GM23338 (cell line): ENCODE measurements at regions not wholly inside any gene's neighbourhood (a gene's known extent, or its start where the extent isn't known, plus 50 kb on each side); places are given as distances from the start of the nearest gene placed in this dataset.

Experiments used
- ATAC-seq: fragments of 200-7000 bp; cut with Tn5 transposase; 3 replicates; pipeline ENCODE4 v1.9.1; 2020
- DNase-seq: peaks from one replicate; pipeline ENCODE4 v3.0.0-alpha.2; 2015; ENCODE audit warnings: low spot score
- H2AFZ ChIP-seq: fragments of 200-600 bp; sonication (generic); 2 replicates; pipeline ENCODE4 v1.8.0; 2016; ENCODE audit warnings: antibody characterized with exemption, mild to moderate bottlenecking, moderate library complexity
- H3F3A ChIP-seq: fragments of 200-600 bp; sonication (generic); replicated peaks from 2 replicates; pipeline ENCODE4 v1.8.0; 2017; ENCODE audit warnings: antibody characterized with exemption, mixed run types, low read depth
- H3K27ac ChIP-seq: fragments of 200-600 bp; sonication (generic); 2 replicates; pipeline ENCODE4 v1.6.1; 2016; ENCODE audit warnings: low read depth
- H3K27me3 ChIP-seq: fragments of 200-600 bp; sonication (generic); 2 replicates; pipeline ENCODE4 v1.8.0; 2016; ENCODE audit warnings: mild to moderate bottlenecking, mixed run types, moderate library complexity; ENCODE audit not compliant: insufficient read depth
- H3K36me3 ChIP-seq: fragments of 200-600 bp; sonication (generic); 2 replicates; pipeline ENCODE4 v1.8.0; 2016; ENCODE audit warnings: mild to moderate bottlenecking; ENCODE audit not compliant: insufficient read depth
- H3K4me1 ChIP-seq: fragments of 200-600 bp; sonication (generic); 2 replicates; pipeline ENCODE4 v1.8.0; 2016; ENCODE audit warnings: mild to moderate bottlenecking, moderate library complexity; ENCODE audit not compliant: insufficient read depth
- H3K4me2 ChIP-seq: fragments of 200-600 bp; sonication (generic); 2 replicates; pipeline ENCODE4 v1.7.1; 2017; ENCODE audit warnings: mixed run types
- H3K4me3 ChIP-seq: fragments of 200-600 bp; sonication (generic); 2 replicates; pipeline ENCODE4 v1.6.1; 2016; ENCODE audit warnings: mixed run types
- H3K79me2 ChIP-seq: fragments of 200-600 bp; sonication (generic); replicated peaks from 2 replicates; pipeline ENCODE4 v1.8.0; 2017; ENCODE audit warnings: mild to moderate bottlenecking; ENCODE audit not compliant: insufficient read depth
- H3K9me2 ChIP-seq: fragments of 200-600 bp; sonication (generic); 2 replicates; pipeline ENCODE4 v1.8.0; 2017; ENCODE audit not compliant: insufficient read depth
- H4K20me1 ChIP-seq: fragments of 200-600 bp; sonication (generic); replicated peaks from 2 replicates; pipeline ENCODE4 v1.8.0; 2017; ENCODE audit warnings: mild to moderate bottlenecking; ENCODE audit not compliant: insufficient read depth
- H3K27ac Mint-ChIP-seq: 2 replicates; pipeline ENCODE4 v1.8.0; 2020; ENCODE audit warnings: inconsistent platforms, mild to moderate bottlenecking, moderate library complexity, mixed read lengths
- H3K27me3 Mint-ChIP-seq: 3 replicates; pipeline ENCODE4 v1.8.0; 2022; ENCODE audit warnings: low read depth, mild to moderate bottlenecking, moderate library complexity, mixed read lengths, inconsistent platforms; ENCODE audit not compliant: insufficient read depth, poor library complexity
- H3K36me3 Mint-ChIP-seq: 3 replicates; pipeline ENCODE4 v1.8.0; 2021; ENCODE audit warnings: low read depth, mild to moderate bottlenecking, inconsistent platforms, moderate library complexity, mixed read lengths
- H3K4me1 Mint-ChIP-seq: 3 replicates; pipeline ENCODE4 v1.8.0; 2020; ENCODE audit warnings: mild to moderate bottlenecking, inconsistent platforms, mixed read lengths
- H3K4me3 Mint-ChIP-seq: 3 replicates; pipeline ENCODE4 v1.8.0; 2021; ENCODE audit warnings: moderate library complexity, mild to moderate bottlenecking, inconsistent platforms, mixed read lengths
- H3K9me3 Mint-ChIP-seq: 3 replicates; pipeline ENCODE4 v1.8.0; 2020; ENCODE audit warnings: moderate library complexity, mild to moderate bottlenecking, inconsistent platforms, mixed read lengths
- CREB1 ChIP-seq: fragments of 250-450 bp; sonication (Bioruptor Pico); IDR thresholded peaks from 2 replicates; pipeline ENCODE4 v1.5.0; 2020; ENCODE audit warnings: low read depth, mild to moderate bottlenecking, moderate library complexity
- EZH2 ChIP-seq: fragments of 200-600 bp; sonication (generic); IDR thresholded peaks from one replicate; pipeline ENCODE4 v1.8.0; 2017; ENCODE audit warnings: antibody characterized with exemption, mild to moderate bottlenecking, low read depth; ENCODE audit not compliant: unreplicated experiment
- EZH2phosphoT487 ChIP-seq: fragments of 200-600 bp; sonication (generic); IDR thresholded peaks from one replicate; pipeline ENCODE4 v1.8.1; 2018; ENCODE audit warnings: antibody characterized with exemption; ENCODE audit not compliant: unreplicated experiment
- JUNB ChIP-seq: IDR thresholded peaks from one replicate; pipeline ENCODE4 v1.6.1; 2016; ENCODE audit warnings: antibody characterized with exemption; ENCODE audit not compliant: unreplicated experiment
- REST ChIP-seq: IDR thresholded peaks from one replicate; pipeline ENCODE4 v1.6.1; 2018; ENCODE audit warnings: antibody characterized with exemption; ENCODE audit not compliant: unreplicated experiment
- ZNF114 ChIP-seq: fragments of 250-450 bp; sonication (Bioruptor Pico); IDR thresholded peaks from 2 replicates; pipeline ENCODE4 v1.5.0; 2020; ENCODE audit warnings: mild to moderate bottlenecking, moderate library complexity
- ZNF331 ChIP-seq: fragments of 250-450 bp; sonication (Bioruptor Pico); IDR thresholded peaks from 2 replicates; pipeline ENCODE4 v1.5.0; 2020; ENCODE audit warnings: low read depth, mild to moderate bottlenecking, moderate library complexity
- ZNF462 ChIP-seq: fragments of 250-450 bp; sonication (Bioruptor Pico); IDR thresholded peaks from 2 replicates; pipeline ENCODE4 v1.5.0; 2020; ENCODE audit warnings: mild to moderate bottlenecking, moderate library complexity
- TF ChIP-seq, protein P1 (sequence below): IDR thresholded peaks from 2 replicates; pipeline ENCODE4 v1.6.1; 2016; ENCODE audit warnings: antibody characterized with exemption

DNA sequence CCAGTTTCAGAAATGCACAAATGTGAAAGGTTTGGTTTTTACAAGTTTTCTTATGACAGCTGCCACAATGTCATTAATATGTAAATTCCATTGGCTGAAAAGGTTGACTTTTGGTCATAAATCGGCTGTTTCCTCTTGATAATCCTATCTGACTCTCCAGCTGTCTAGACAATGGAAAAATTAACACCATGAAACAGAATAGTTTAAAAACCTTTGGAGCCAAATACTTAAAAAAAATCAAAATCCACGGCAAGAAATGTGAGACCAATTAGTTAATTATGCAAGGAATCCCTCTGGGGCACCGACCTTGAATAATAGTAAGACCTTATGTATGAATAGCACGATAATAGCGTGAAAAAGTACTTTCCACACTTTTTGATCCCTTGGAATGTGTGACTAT, 138.0 kb downstream of the ZNF664 start (continued):
- no peak for TF ChIP-seq REST
- no peak for TF ChIP-seq ZNF114 (CRISPR knock-in tag)
- TF ChIP-seq ZNF331 (CRISPR knock-in tag) = no peak

GRCh38 chr12:124114316-124114715, 141.3 kb downstream of the ZNF664 start:
- Histone ChIP-seq H3K27me3 (no peaks in the 10 kb centered on the region), H3K79me2 (no peaks in the 10 kb centered on the region), H3K9me2 (no peaks in the 10 kb centered on the region), H3K36me3 (no peaks in the 10 kb centered on the region), H2AFZ (no peak overlapping the region), H3K4me1 (peaks cover 31% of the 10 kb centered on the region), H3K4me3 (no peak overlapping the region), H3K27ac (no peak overlapping the region), H3K4me2 (no peak overlapping the region), H4K20me1 (no peaks in the 10 kb centered on the region), H3F3A (0 out of 2 replicates have a peak, but pooled peaks cover 9% of the 10 kb centered on the region)
- DNase-seq (no peak), ATAC-seq (no peak)
- Mint-ChIP-seq H3K27me3 (peaks cover 8% of the 10 kb centered on the region), H3K4me3 (no peak overlapping the region), H3K36me3 (peaks cover 9% of the 10 kb centered on the region; the same call in 1 of the 3 replicates), H3K9me3 (peaks cover 17% of the 10 kb centered on the region), H3K27ac (no peak overlapping the region), H3K4me1 (peaks cover 36% of the 10 kb centered on the region)
- TF ChIP-seq, protein P1, sequence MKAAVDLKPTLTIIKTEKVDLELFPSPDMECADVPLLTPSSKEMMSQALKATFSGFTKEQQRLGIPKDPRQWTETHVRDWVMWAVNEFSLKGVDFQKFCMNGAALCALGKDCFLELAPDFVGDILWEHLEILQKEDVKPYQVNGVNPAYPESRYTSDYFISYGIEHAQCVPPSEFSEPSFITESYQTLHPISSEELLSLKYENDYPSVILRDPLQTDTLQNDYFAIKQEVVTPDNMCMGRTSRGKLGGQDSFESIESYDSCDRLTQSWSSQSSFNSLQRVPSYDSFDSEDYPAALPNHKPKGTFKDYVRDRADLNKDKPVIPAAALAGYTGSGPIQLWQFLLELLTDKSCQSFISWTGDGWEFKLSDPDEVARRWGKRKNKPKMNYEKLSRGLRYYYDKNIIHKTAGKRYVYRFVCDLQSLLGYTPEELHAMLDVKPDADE = no peak
- TF ChIP-seq ZNF462 (CRISPR knock-in tag) (no peak), EZH2 (no peak), CREB1 (CRISPR knock-in tag) (no peak), REST (no peak), JUNB (no peak), EZH2phosphoT487 (no peak), ZNF331 (CRISPR knock-in tag) (no peak)
